SK-N-SH treated with all-trans-retinoic acid at 6 μM for 48 hours (cell line): ENCODE measurements at regions not wholly inside any gene's neighbourhood (a gene's known extent, or its start where the extent isn't known, plus 50 kb on each side); places are given as distances from the start of the nearest gene placed in this dataset.
"Not testable (repeated sequence)": the region's sequence is repeated elsewhere in the genome, so short reads cannot be mapped to it uniquely, and the experiment has no call there.

ENCODE experiments used
- ATAC-seq: fragments of 200-7000 bp; cut with Tn5 transposase; 3 replicates; pipeline ENCODE4 v1.9.1; 2020; ENCODE audit warnings: mild to moderate bottlenecking, moderate library complexity
- ARNTL ChIP-seq: fragments of 450-650 bp; formaldehyde crosslinking; IDR thresholded peaks from 2 replicates; pipeline ENCODE4 v1.5.0; 2020; ENCODE audit warnings: low read depth, mild to moderate bottlenecking, moderate library complexity, borderline replicate concordance
- CSDC2 ChIP-seq: fragments of 250-450 bp; sonication (Bioruptor Pico); IDR thresholded peaks from 2 replicates; pipeline ENCODE4 v1.5.0; 2020; ENCODE audit warnings: mild to moderate bottlenecking, moderate library complexity
- CSRNP3 ChIP-seq: fragments of 250-450 bp; sonication (Bioruptor Pico); IDR thresholded peaks from 2 replicates; pipeline ENCODE4 v1.5.1; 2021; ENCODE audit warnings: mild to moderate bottlenecking, moderate library complexity
- ESRRG ChIP-seq: fragments of 250-450 bp; sonication (Bioruptor Pico); IDR thresholded peaks from 2 replicates; pipeline ENCODE4 v1.6.1; 2021; ENCODE audit warnings: mild to moderate bottlenecking
- GLIS3 ChIP-seq: fragments of 250-450 bp; sonication (Bioruptor Pico); IDR thresholded peaks from 2 replicates; pipeline ENCODE4 v1.5.0; 2020; ENCODE audit warnings: mild to moderate bottlenecking, moderate library complexity
- ISL1 ChIP-seq: fragments of 250-450 bp; sonication (Bioruptor Pico); IDR thresholded peaks from 2 replicates; pipeline ENCODE4 v2.1.2; 2022; ENCODE audit warnings: mild to moderate bottlenecking, moderate library complexity
- OSR1 ChIP-seq: fragments of 250-450 bp; sonication (Bioruptor Pico); IDR thresholded peaks from 2 replicates; pipeline ENCODE4 v1.8.0; 2022; ENCODE audit warnings: moderate library complexity, mild to moderate bottlenecking, inconsistent platforms
- PPARA ChIP-seq: fragments of 250-450 bp; sonication (Bioruptor Pico); IDR thresholded peaks from 2 replicates; pipeline ENCODE4 v1.5.0; 2020; ENCODE audit warnings: mild to moderate bottlenecking, borderline replicate concordance
- SNAI2 ChIP-seq: fragments of 250-450 bp; sonication (Bioruptor Pico); IDR thresholded peaks from 2 replicates; pipeline ENCODE4 v1.5.0; 2020; ENCODE audit warnings: mild to moderate bottlenecking, moderate library complexity
- TCF4 ChIP-seq: fragments of 250-450 bp; sonication (Bioruptor Pico); IDR thresholded peaks from 2 replicates; pipeline ENCODE4 v1.8.0; 2021; ENCODE audit warnings: mild to moderate bottlenecking, moderate library complexity, borderline replicate concordance
- TOX ChIP-seq: fragments of 250-450 bp; sonication (Bioruptor Pico); IDR thresholded peaks from 2 replicates; pipeline ENCODE4 v1.8.0; 2021; ENCODE audit warnings: mild to moderate bottlenecking, moderate library complexity, borderline replicate concordance
- ZC3H10 ChIP-seq: fragments of 250-450 bp; sonication (Bioruptor Pico); IDR thresholded peaks from 2 replicates; pipeline ENCODE4 v1.5.1; 2021; ENCODE audit warnings: mild to moderate bottlenecking, moderate library complexity
- ZFP30 ChIP-seq: fragments of 450-650 bp; formaldehyde crosslinking; IDR thresholded peaks from 2 replicates; pipeline ENCODE4 v1.5.0; 2022; ENCODE audit warnings: mild to moderate bottlenecking, moderate library complexity
- ZNF565 ChIP-seq: fragments of 450-650 bp; formaldehyde crosslinking; conservative IDR thresholded peaks from 2 replicates; pipeline ENCODE4 v1.5.0; 2020; ENCODE audit warnings: low read depth, mild to moderate bottlenecking, moderate library complexity
- ZNF70 ChIP-seq: fragments of 450-650 bp; formaldehyde crosslinking; IDR thresholded peaks from 2 replicates; pipeline ENCODE4 v1.5.0; 2020; ENCODE audit warnings: mild to moderate bottlenecking, moderate library complexity
- ZNF8 ChIP-seq: fragments of 450-650 bp; formaldehyde crosslinking; IDR thresholded peaks from 2 replicates; pipeline ENCODE4 v1.5.0; 2020; ENCODE audit warnings: mild to moderate bottlenecking, moderate library complexity
- TF ChIP-seq, protein P1 (sequence below): fragments of 250-450 bp; sonication (Bioruptor Pico); IDR thresholded peaks from 2 replicates; pipeline ENCODE4 v1.8.0; 2021; ENCODE audit warnings: low read depth, mild to moderate bottlenecking, moderate library complexity, borderline replicate concordance
- TF ChIP-seq, protein P2 (sequence below): fragments of 250-450 bp; sonication (Bioruptor Pico); IDR thresholded peaks from 2 replicates; pipeline ENCODE4 v1.5.0; 2020; ENCODE audit warnings: mild to moderate bottlenecking, moderate library complexity
- TF ChIP-seq, protein P3 (sequence below): fragments of 250-450 bp; sonication (Bioruptor Pico); IDR thresholded peaks from 2 replicates; pipeline ENCODE4 v1.8.0; 2020; ENCODE audit warnings: mild to moderate bottlenecking, moderate library complexity, borderline replicate concordance
- TF ChIP-seq, protein P4 (sequence below): fragments of 250-450 bp; sonication (Bioruptor Pico); IDR thresholded peaks from 2 replicates; pipeline ENCODE4 v1.5.1; 2020; ENCODE audit warnings: low read depth, mild to moderate bottlenecking, moderate library complexity

GRCh38 chr20:57977141-57977540 lies 251.3 kb downstream of the ANKRD60 start:
- ATAC-seq = no peak
- TF ChIP-seq GLIS3 (no peak), ZNF70 (CRISPR knock-in tag) (no peak), ZC3H10 (CRISPR knock-in tag) (no peak), ESRRG (CRISPR knock-in tag) (no peak), ZFP30 (CRISPR knock-in tag) (no peak), CSDC2 (CRISPR knock-in tag) (no peak), ISL1 (CRISPR knock-in tag) (no peak), ARNTL (CRISPR knock-in tag) (no peak)

DNA sequence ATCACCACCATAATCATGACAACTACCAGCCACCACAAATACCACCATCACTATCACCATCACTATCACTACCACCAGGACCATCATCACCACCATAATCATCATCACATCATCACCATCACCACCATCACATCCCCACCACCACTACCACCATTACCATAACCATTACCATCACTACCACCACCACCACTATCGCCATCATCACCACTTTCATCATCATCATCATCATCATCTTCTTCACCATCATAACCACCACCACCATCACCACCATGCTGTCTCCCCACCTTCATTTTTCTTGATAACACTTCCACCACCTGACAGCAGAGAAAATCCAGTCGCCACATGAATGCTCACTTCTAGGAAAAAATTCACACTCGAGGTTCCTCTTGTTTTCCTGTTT lies 253.6 kb downstream of the ANKRD60 start:
- TF ChIP-seq ISL1 (CRISPR knock-in tag) (no peak), SNAI2 (CRISPR knock-in tag) (no peak), ZNF565 (CRISPR knock-in tag) (no peak), ZNF8 (CRISPR knock-in tag) (no peak), PPARA (CRISPR knock-in tag) (no peak), TCF4 (CRISPR knock-in tag) (no peak), ZNF70 (CRISPR knock-in tag) (no peak), ARNTL (CRISPR knock-in tag) (no peak), CSDC2 (CRISPR knock-in tag) (no peak), CSRNP3 (no peak), OSR1 (CRISPR knock-in tag) (no peak), GLIS3 (no peak), ESRRG (CRISPR knock-in tag) (no peak), TOX (CRISPR knock-in tag) (no peak)
- TF ChIP-seq, protein P1, sequence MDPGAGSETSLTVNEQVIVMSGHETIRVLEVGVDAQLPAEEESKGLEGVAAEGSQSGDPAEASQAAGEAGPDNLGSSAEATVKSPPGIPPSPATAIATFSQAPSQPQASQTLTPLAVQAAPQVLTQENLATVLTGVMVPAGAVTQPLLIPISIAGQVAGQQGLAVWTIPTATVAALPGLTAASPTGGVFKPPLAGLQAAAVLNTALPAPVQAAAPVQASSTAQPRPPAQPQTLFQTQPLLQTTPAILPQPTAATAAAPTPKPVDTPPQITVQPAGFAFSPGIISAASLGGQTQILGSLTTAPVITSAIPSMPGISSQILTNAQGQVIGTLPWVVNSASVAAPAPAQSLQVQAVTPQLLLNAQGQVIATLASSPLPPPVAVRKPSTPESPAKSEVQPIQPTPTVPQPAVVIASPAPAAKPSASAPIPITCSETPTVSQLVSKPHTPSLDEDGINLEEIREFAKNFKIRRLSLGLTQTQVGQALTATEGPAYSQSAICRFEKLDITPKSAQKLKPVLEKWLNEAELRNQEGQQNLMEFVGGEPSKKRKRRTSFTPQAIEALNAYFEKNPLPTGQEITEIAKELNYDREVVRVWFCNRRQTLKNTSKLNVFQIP = no peak
- TF ChIP-seq, protein P2, sequence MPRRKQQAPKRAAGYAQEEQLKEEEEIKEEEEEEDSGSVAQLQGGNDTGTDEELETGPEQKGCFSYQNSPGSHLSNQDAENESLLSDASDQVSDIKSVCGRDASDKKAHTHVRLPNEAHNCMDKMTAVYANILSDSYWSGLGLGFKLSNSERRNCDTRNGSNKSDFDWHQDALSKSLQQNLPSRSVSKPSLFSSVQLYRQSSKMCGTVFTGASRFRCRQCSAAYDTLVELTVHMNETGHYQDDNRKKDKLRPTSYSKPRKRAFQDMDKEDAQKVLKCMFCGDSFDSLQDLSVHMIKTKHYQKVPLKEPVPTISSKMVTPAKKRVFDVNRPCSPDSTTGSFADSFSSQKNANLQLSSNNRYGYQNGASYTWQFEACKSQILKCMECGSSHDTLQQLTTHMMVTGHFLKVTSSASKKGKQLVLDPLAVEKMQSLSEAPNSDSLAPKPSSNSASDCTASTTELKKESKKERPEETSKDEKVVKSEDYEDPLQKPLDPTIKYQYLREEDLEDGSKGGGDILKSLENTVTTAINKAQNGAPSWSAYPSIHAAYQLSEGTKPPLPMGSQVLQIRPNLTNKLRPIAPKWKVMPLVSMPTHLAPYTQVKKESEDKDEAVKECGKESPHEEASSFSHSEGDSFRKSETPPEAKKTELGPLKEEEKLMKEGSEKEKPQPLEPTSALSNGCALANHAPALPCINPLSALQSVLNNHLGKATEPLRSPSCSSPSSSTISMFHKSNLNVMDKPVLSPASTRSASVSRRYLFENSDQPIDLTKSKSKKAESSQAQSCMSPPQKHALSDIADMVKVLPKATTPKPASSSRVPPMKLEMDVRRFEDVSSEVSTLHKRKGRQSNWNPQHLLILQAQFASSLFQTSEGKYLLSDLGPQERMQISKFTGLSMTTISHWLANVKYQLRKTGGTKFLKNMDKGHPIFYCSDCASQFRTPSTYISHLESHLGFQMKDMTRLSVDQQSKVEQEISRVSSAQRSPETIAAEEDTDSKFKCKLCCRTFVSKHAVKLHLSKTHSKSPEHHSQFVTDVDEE (CRISPR knock-in tag) = no peak
- TF ChIP-seq, protein P3, sequence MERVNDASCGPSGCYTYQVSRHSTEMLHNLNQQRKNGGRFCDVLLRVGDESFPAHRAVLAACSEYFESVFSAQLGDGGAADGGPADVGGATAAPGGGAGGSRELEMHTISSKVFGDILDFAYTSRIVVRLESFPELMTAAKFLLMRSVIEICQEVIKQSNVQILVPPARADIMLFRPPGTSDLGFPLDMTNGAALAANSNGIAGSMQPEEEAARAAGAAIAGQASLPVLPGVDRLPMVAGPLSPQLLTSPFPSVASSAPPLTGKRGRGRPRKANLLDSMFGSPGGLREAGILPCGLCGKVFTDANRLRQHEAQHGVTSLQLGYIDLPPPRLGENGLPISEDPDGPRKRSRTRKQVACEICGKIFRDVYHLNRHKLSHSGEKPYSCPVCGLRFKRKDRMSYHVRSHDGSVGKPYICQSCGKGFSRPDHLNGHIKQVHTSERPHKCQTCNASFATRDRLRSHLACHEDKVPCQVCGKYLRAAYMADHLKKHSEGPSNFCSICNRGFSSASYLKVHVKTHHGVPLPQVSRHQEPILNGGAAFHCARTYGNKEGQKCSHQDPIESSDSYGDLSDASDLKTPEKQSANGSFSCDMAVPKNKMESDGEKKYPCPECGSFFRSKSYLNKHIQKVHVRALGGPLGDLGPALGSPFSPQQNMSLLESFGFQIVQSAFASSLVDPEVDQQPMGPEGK (CRISPR knock-in tag) = no peak
- TF ChIP-seq, protein P4, sequence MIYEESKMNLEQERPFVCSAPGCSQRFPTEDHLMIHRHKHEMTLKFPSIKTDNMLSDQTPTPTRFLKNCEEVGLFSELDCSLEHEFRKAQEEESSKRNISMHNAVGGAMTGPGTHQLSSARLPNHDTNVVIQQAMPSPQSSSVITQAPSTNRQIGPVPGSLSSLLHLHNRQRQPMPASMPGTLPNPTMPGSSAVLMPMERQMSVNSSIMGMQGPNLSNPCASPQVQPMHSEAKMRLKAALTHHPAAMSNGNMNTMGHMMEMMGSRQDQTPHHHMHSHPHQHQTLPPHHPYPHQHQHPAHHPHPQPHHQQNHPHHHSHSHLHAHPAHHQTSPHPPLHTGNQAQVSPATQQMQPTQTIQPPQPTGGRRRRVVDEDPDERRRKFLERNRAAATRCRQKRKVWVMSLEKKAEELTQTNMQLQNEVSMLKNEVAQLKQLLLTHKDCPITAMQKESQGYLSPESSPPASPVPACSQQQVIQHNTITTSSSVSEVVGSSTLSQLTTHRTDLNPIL = no peak
- ATAC-seq = no peak

GRCh38 chr20:57973886-57974285 lies 254.6 kb downstream of the ANKRD60 start:
- no peak for TF ChIP-seq CSDC2 (CRISPR knock-in tag)
- TF ChIP-seq ZNF8 (CRISPR knock-in tag) = no peak
- TF ChIP-seq TCF4 (CRISPR knock-in tag) = no peak
- TF ChIP-seq PPARA (CRISPR knock-in tag) = no peak
- TF ChIP-seq, protein P4 = no peak
- TF ChIP-seq, protein P3 (CRISPR knock-in tag) = no peak
- TF ChIP-seq, protein P2 (CRISPR knock-in tag) = no peak
- TF ChIP-seq SNAI2 (CRISPR knock-in tag) = no peak
- TF ChIP-seq ZFP30 (CRISPR knock-in tag) = no peak
- TF ChIP-seq ESRRG (CRISPR knock-in tag) = no peak
- ATAC-seq = no peak

DNA sequence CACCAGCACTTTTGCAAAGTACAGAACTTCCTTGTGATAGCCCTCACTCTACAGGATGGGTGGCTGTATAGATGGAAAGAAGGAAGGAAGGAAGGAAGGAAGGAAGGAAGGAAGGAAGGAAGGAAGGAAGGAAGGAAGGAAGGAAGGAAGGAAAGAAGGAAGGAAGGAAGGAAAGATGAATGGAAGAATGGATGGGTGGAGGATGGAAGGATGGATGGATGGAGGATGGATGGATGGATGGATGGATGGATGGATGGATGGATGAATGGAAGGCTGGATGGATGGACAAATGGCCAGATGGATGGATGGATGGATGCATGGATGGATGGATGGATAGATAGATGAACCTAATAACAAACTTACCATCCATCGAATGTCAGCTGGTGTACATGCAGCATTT lies 256.9 kb downstream of the ANKRD60 start:
- ATAC-seq = not testable (repeated sequence)
